ENCODE measurements at regions not wholly inside any gene's neighbourhood (a gene's known extent, or its start where the extent isn't known, plus 50 kb on each side); places are given as distances from the start of the nearest gene placed in this dataset.

GRCh38 chr5:155081618-155082017 lies 68.1 kb downstream of the KIF4B start:
- Histone ChIP-seq H3K4me2 (ENCODE audit: low read length) (no peak overlapping the region), H3K4me3 (ENCODE audit: low read depth, low read length, poor library complexity, severe bottlenecking) (no peak overlapping the region), H3K4me1 (ENCODE audit: insufficient read depth, low read length, poor library complexity, severe bottlenecking) (no peaks in the 10 kb centered on the region), H3K36me3 (ENCODE audit: insufficient read depth, low read length) (no peaks in the 10 kb centered on the region), H4K20me1 (ENCODE audit: insufficient read depth, low read length) (no peaks in the 10 kb centered on the region), H3K9me3 (ENCODE audit: low read length) (no peaks in the 10 kb centered on the region), H3K9me2 (ENCODE audit: insufficient read depth, low read length) (no peaks in the 10 kb centered on the region), H3K79me2 (ENCODE audit: insufficient read depth, low read depth, low read length) (no peaks in the 10 kb centered on the region), H2AFZ (ENCODE audit: low read length) (no peak overlapping the region), H3K27ac (ENCODE audit: low read depth, low read length, poor library complexity, severe bottlenecking) (no peak overlapping the region)
- no peak for DNase-seq (ENCODE audit: low spot score)
- ChIA-PET POLR2A (interaction anchor here (0.6 kb wide), 1 partner anchor 14 kb away, joined by 3 read pairs; no protein-coding TSS in a partner anchor), CTCF (ENCODE audit: unreplicated experiment) (no interaction called here)
- no TSS peak for BruUV-seq (replicated peaks)
- TF ChIP-seq CTCF (conservative IDR thresholded peaks at IDR 0.05; ENCODE audit: low read length) (no peak), EZH2phosphoT487 (IDR thresholded peaks at IDR 0.05; ENCODE audit: borderline replicate concordance, low read depth, low read length) (no peak)
- intact Hi-C loops (cut with micrococcal nuclease; ENCODE audit: unreplicated experiment), result no loop called here

GRCh38 chr5:155082401-155082800 lies 68.8 kb downstream of the KIF4B start:
- POLR2A ChIA-PET, result no interaction called here
- intact Hi-C loops (cut with micrococcal nuclease; ENCODE audit: unreplicated experiment), result no loop called here
- H3K9me2 ChIP-seq (ENCODE audit: insufficient read depth, low read length), result no peaks in the 10 kb centered on the region

More at GRCh38 chr5:155082401-155082800, 68.8 kb downstream of the KIF4B start:
- Histone ChIP-seq H3K4me3 (ENCODE audit: low read depth, low read length, poor library complexity, severe bottlenecking) (no peak overlapping the region), H4K20me1 (ENCODE audit: insufficient read depth, low read length) (no peaks in the 10 kb centered on the region), H3K4me2 (ENCODE audit: low read length) (no peak overlapping the region), H3K4me1 (ENCODE audit: insufficient read depth, low read length, poor library complexity, severe bottlenecking) (no peaks in the 10 kb centered on the region), H3K79me2 (ENCODE audit: insufficient read depth, low read depth, low read length) (no peaks in the 10 kb centered on the region), H3K9me3 (ENCODE audit: low read length) (no peaks in the 10 kb centered on the region), H3K36me3 (ENCODE audit: insufficient read depth, low read length) (no peaks in the 10 kb centered on the region), H3K27ac (ENCODE audit: low read depth, low read length, poor library complexity, severe bottlenecking) (no peak overlapping the region), H2AFZ (ENCODE audit: low read length) (no peak overlapping the region)
- no TSS peak for BruUV-seq (replicated peaks)
- CTCF ChIA-PET (ENCODE audit: unreplicated experiment), result no interaction called here
- no peak for TF ChIP-seq CTCF (conservative IDR thresholded peaks at IDR 0.05; ENCODE audit: low read length)
- no peak for TF ChIP-seq EZH2phosphoT487 (IDR thresholded peaks at IDR 0.05; ENCODE audit: borderline replicate concordance, low read depth, low read length)
- no peak for DNase-seq (ENCODE audit: low spot score)
